Body of pancreas (tissue), 4 donors: ENCODE measurements at regions not wholly inside any gene's neighbourhood (a gene's known extent, or its start where the extent isn't known, plus 50 kb on each side); places are given as distances from the start of the nearest gene placed in this dataset.
A peak's percentile ranks its signal among the peaks of the same experiment; 100 is the strongest.

Source experiments
- ATAC-seq: fragments of 150-250 bp; one replicate; pipeline ENCODE4 v1.9.1; 2016
- DNase-seq, 4 donors: peaks; one replicate each; pipeline ENCODE4 v3.0.0-alpha.2; 2019
- H3K27ac ChIP-seq, 4 donors: fragments of 200-600 bp; sonication (generic); 1 replicate in 3 of 4; 2 replicates in 1 of 4; pipeline versions ENCODE4 v1.5.1 to v1.6.1; 2016 to 2019; ENCODE audit warnings: mild to moderate bottlenecking in 1 of 4, mixed read lengths in 1 of 4, moderate library complexity in 1 of 4
- H3K27me3 ChIP-seq, 2 donors: fragments of 200-600 bp; sonication (generic); one replicate each; pipeline ENCODE4 v1.6.0; 2016; ENCODE audit warnings: mild to moderate bottlenecking in 1 of 2
- H3K36me3 ChIP-seq, 2 donors: fragments of 200-600 bp; sonication (generic); replicated peaks in 1 of 2; 2 replicates each; pipeline ENCODE4 v1.5.1; 2016; ENCODE audit warnings: low read depth in 2 of 2; ENCODE audit not compliant: insufficient read depth in 1 of 2
- H3K4me1 ChIP-seq: fragments of 200-600 bp; sonication (generic); one replicate; pipeline ENCODE4 v1.6.0; 2016
- H3K4me3 ChIP-seq, 2 donors: fragments of 200-600 bp; sonication (generic); 1 replicate in 1 of 2; 2 replicates in 1 of 2; pipeline ENCODE4 v1.5.1; 2016 to 2019
- H3K9me3 ChIP-seq, 3 donors: fragments of 200-600 bp; sonication (generic); 1 replicate in 2 of 3; 2 replicates in 1 of 3; pipeline ENCODE4 v1.5.1; 2016
- CTCF ChIP-seq, 7 experiments: fragments of 450-650 bp in 4 of 7; fragments of 200-600 bp in 3 of 7; sonication (generic) in 3 of 7; IDR thresholded peaks; one replicate each; pipeline ENCODE4 v1.5.1; 2016 to 2019; ENCODE audit warnings: antibody characterized with exemption in 7 of 7
- POLR2A ChIP-seq, 3 donors: fragments of 450-650 bp; IDR thresholded peaks; one replicate each; pipeline ENCODE4 v1.6.1; 2016; ENCODE audit warnings: antibody characterized with exemption in 3 of 3, mild to moderate bottlenecking in 2 of 3
- WGBS, 2 donors: methylation state at CpG; one replicate each; pipeline ENCODE4 v1.1.5; 2017; 5-methylcytosine and 5-hydroxymethylcytosine counted together
- intact Hi-C: fragments of 100-400 bp; cut with DNase I; formaldehyde crosslinking; loops from one replicate; pipeline ENCODE4 v1.15.1; 2023

DNA sequence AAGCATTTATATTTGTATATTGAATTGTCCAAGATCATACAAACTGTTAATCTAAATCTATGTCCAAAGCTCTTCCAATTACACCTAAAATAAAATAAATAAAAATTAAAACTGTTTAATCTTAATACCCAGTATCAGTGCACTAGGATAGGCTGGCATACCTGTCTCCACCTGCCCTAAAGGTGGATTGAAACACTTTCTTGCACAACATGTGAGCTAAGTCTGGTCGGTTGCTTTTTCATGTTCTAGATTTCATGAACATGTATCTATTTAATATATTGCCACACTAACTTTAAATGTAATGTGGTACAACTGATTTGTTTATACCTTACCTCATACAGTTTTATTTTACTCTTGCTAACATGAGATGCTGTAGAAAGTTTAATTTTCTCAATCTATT lies 193.0 kb downstream of the VGLL3 start:
- Histone ChIP-seq H3K36me3 (no peaks in the 10 kb centered on the region), H3K4me1 (peaks cover 12% of the 10 kb centered on the region), H3K27ac (no peak overlapping the region), H3K9me3 (no peaks in the 10 kb centered on the region), H3K4me3 (no peak overlapping the region), H3K27me3 (no peaks in the 10 kb centered on the region)
- no peak for ATAC-seq
- intact Hi-C loops, result no loop called here
- TF ChIP-seq POLR2A (IDR thresholded peaks at IDR 0.05), result no peak
- TF ChIP-seq CTCF (IDR thresholded peaks at IDR 0.05), result no peak
- WGBS, 2 donors, result 64 to 74% methylated on average over 1 of the region's 1 CpG
- DNase-seq, result no peak

GRCh38 chr3:86794361-86795065 lies 196.4 kb downstream of the VGLL3 start:
- H3K27me3 ChIP-seq, result no peaks in the 10 kb centered on the region
- peaks cover 12% of the 10 kb centered on the region for H3K4me1 ChIP-seq
- no peaks in the 10 kb centered on the region for H3K36me3 ChIP-seq
- peak overlapping the region in 2 of 4 donors; percentile 38 to 55 for H3K27ac ChIP-seq
- DNase-seq (no peak), ATAC-seq (no peak)
- WGBS, 2 donors, result 51 to 57% methylated on average over 3 of the region's 3 CpGs
- H3K4me3 ChIP-seq, result no peak overlapping the region
- no peaks in the 10 kb centered on the region for H3K9me3 ChIP-seq
- TF ChIP-seq CTCF (IDR thresholded peaks at IDR 0.05) (no peak), POLR2A (IDR thresholded peaks at IDR 0.05) (no peak)
- intact Hi-C loops, result no loop called here

- intact Hi-C loops, result no loop called here
- TF ChIP-seq CTCF (IDR thresholded peaks at IDR 0.05) (no peak), POLR2A (IDR thresholded peaks at IDR 0.05) (no peak)
- no peaks in the 10 kb centered on the region for H3K9me3 ChIP-seq
- no peaks in the 10 kb centered on the region for H3K27me3 ChIP-seq
- DNase-seq (peak in 1 of 4 donors; percentile 9), ATAC-seq (peak; percentile 90)
- no peak overlapping the region for H3K4me3 ChIP-seq
- no peaks in the 10 kb centered on the region for H3K36me3 ChIP-seq
- H3K4me1 ChIP-seq, result peaks cover 12% of the 10 kb centered on the region
- peak overlapping the region in 2 of 4 donors; percentile 38 to 55 for H3K27ac ChIP-seq
- 48 to 55% methylated on average over 1 of the region's 1 CpG for WGBS, 2 donors
Measured at GRCh38 chr3:86793786-86794185, 197.2 kb downstream of the VGLL3 start.

GRCh38 chr3:86792316-86792715 lies 198.6 kb downstream of the VGLL3 start:
- Histone ChIP-seq H3K4me1 (peaks cover 12% of the 10 kb centered on the region), H3K27ac (no peak overlapping the region), H3K9me3 (no peaks in the 10 kb centered on the region), H3K4me3 (no peak overlapping the region), H3K36me3 (no peaks in the 10 kb centered on the region), H3K27me3 (no peaks in the 10 kb centered on the region)
- TF ChIP-seq CTCF (IDR thresholded peaks at IDR 0.05) (no peak), POLR2A (IDR thresholded peaks at IDR 0.05) (no peak)
- intact Hi-C loops, result no loop called here
- DNase-seq, result no peak
- no peak for ATAC-seq

DNA sequence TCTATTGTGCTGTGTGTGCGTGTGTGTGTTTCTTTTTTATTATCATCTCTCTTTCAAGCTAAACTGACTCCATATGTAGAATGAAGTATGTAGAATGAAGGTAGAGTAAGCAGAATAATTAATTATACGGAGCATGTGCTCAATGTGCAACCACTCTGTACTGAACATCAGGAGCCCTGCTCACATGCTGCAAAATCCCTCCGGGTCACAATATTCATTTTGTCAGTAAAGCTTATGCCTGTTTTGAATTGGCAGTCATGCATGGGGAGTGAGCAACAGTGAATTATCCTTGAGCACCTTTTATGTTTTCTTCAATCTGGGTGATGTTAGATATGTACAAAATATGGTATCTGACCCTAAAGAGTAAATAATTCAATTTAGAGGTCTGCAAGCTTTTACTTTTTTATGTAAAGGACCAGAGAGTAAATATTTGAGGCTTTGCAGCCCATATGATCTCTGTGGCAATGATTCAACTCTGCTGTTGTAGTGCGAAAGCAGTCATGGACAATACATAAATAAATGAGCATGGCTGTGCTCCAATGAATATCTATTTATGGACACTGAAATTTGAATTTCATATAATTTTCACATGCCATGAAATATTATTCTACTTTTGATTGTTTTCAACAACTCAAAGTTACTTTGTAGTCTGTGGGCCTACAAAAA lies 199.9 kb downstream of the VGLL3 start:
- no peaks in the 10 kb centered on the region for H3K9me3 ChIP-seq
- no peaks in the 10 kb centered on the region for H3K36me3 ChIP-seq
- H3K27me3 ChIP-seq, result no peaks in the 10 kb centered on the region
- no peak for DNase-seq
- no peak overlapping the region for H3K4me3 ChIP-seq
- WGBS, 2 donors, result 90 to 96% methylated on average over 4 of the region's 4 CpGs
- intact Hi-C loops, result no loop called here
- H3K4me1 ChIP-seq, result peaks cover 12% of the 10 kb centered on the region
- no peak for TF ChIP-seq POLR2A (IDR thresholded peaks at IDR 0.05)
- no peak for TF ChIP-seq CTCF (IDR thresholded peaks at IDR 0.05)
- no peak for ATAC-seq
- no peak overlapping the region for H3K27ac ChIP-seq
